Upper lobe of left lung (tissue), 6 donors: ENCODE measurements at regions not wholly inside any gene's neighbourhood (a gene's known extent, or its start where the extent isn't known, plus 50 kb on each side); places are given as distances from the start of the nearest gene placed in this dataset.
"Not testable (repeated sequence)": the region's sequence is repeated elsewhere in the genome, so short reads cannot be mapped to it uniquely, and the experiment has no call there.

Source experiments
- ATAC-seq, 2 donors: fragments of 200-7000 bp; cut with Tn5 transposase; one replicate each; pipeline ENCODE4 v1.9.1; 2022; ENCODE audit warnings: mild to moderate bottlenecking in 2 of 2, moderate library complexity in 2 of 2; ENCODE audit not compliant: low FRiP score in 2 of 2
- DNase-seq, 2 donors: peaks; one replicate each; pipeline ENCODE4 v3.0.0-alpha.2; 2019 to 2020
- H3K27ac ChIP-seq, 4 donors: fragments of 200-600 bp; sonication (generic); one replicate each; pipeline ENCODE4 v1.5.1; 2016 to 2019
- H3K27me3 ChIP-seq, 4 donors: fragments of 200-600 bp; sonication (generic); one replicate each; pipeline ENCODE4 v1.5.1; 2017 to 2019
- H3K36me3 ChIP-seq, 4 donors: fragments of 200-600 bp; sonication (generic); one replicate each; pipeline ENCODE4 v1.5.1; 2016 to 2019
- H3K4me1 ChIP-seq, 4 donors: fragments of 200-600 bp; sonication (generic); one replicate each; pipeline ENCODE4 v1.5.1; 2018 to 2019
- H3K4me3 ChIP-seq, 4 donors: fragments of 200-600 bp; sonication (generic); one replicate each; pipeline ENCODE4 v1.5.1; 2017 to 2019; ENCODE audit warnings: mild to moderate bottlenecking in 2 of 4, moderate library complexity in 1 of 4
- H3K9me3 ChIP-seq, 4 donors: fragments of 200-600 bp; sonication (generic); one replicate each; pipeline ENCODE4 v1.5.1; 2018 to 2019
- CTCF ChIP-seq, 6 experiments: fragments of 450-650 bp in 4 of 6; fragments of 200-600 bp in 2 of 6; sonication (generic) in 2 of 6; IDR thresholded peaks; one replicate each; pipeline ENCODE4 v1.5.1; 2016 to 2019; ENCODE audit warnings: antibody characterized with exemption in 6 of 6
- EP300 ChIP-seq, 4 donors: sonication (generic); formaldehyde crosslinking; IDR thresholded peaks; one replicate each; pipeline ENCODE4 v1.5.1; 2017; ENCODE audit warnings: antibody characterized with exemption in 4 of 4, control low read depth in 2 of 4
- POLR2A ChIP-seq, 4 donors: fragments of 450-650 bp; IDR thresholded peaks; one replicate each; pipeline ENCODE4 v1.5.1; 2016 to 2017; ENCODE audit warnings: antibody characterized with exemption in 4 of 4, mild to moderate bottlenecking in 2 of 4
- POLR2AphosphoS5 ChIP-seq, 2 donors: sonication (generic); formaldehyde crosslinking; IDR thresholded peaks; one replicate each; pipeline ENCODE4 v1.5.1; 2017; ENCODE audit warnings: antibody characterized with exemption in 2 of 2
- WGBS, 2 donors: methylation state at CpG; one replicate each; pipeline ENCODE4 v1.1.5; 2017 to 2018; 5-methylcytosine and 5-hydroxymethylcytosine counted together
- donor health status: DM: no; HTN: no; CAD: no; lungs with moderate emphysema.
- donor health status: DM: no; HTN: yes; CAD: no; lungs with severe emphysema.

- Histone ChIP-seq H3K36me3 (no peaks in the 10 kb centered on the region), H3K27ac (no peak overlapping the region), H3K4me3 (no peak overlapping the region), H3K27me3 (no peaks in the 10 kb centered on the region), H3K4me1 (no peaks in the 10 kb centered on the region), H3K9me3 (peaks cover 0 to 2% (median 0%) of the 10 kb centered on the region in 4 donors)
- ATAC-seq, result no peak
- WGBS, 2 donors, result 53 to 60% methylated on average over 5 of the region's 5 CpGs
- no peak for DNase-seq
- TF ChIP-seq CTCF (IDR thresholded peaks at IDR 0.05) (no peak), EP300 (IDR thresholded peaks at IDR 0.05) (no peak), POLR2A (IDR thresholded peaks at IDR 0.05) (no peak), POLR2AphosphoS5 (IDR thresholded peaks at IDR 0.05) (no peak)
Measured at GRCh38 chr14:106419376-106419965, 893.1 kb downstream of the TMEM121 start.

GRCh38 chr14:106421431-106422033, 895.1 kb downstream of the TMEM121 start:
- not testable (repeated sequence) for H3K4me3 ChIP-seq, H3K27me3 ChIP-seq, H3K27ac ChIP-seq, H3K36me3 ChIP-seq, H3K9me3 ChIP-seq, H3K4me1 ChIP-seq
- DNase-seq (peak in 1 of 2 donors; percentile 84), ATAC-seq (peak in 1 of 2 donors; percentile 63)
- TF ChIP-seq CTCF (IDR thresholded peaks at IDR 0.05), result peak in 5 of 6 experiments; percentile 19 to 50 (median 47)
- WGBS, 2 donors, result 55 to 58% methylated on average over 17 to 20 of the region's 20 CpGs

- TF ChIP-seq POLR2AphosphoS5 (IDR thresholded peaks at IDR 0.05) (no peak), EP300 (IDR thresholded peaks at IDR 0.05) (no peak), CTCF (IDR thresholded peaks at IDR 0.05) (no peak), POLR2A (IDR thresholded peaks at IDR 0.05) (no peak)
- Histone ChIP-seq H3K27ac (no peak overlapping the region), H3K9me3 (peaks cover 0 to 2% (median 0%) of the 10 kb centered on the region in 4 donors), H3K36me3 (no peaks in the 10 kb centered on the region), H3K27me3 (no peaks in the 10 kb centered on the region), H3K4me3 (no peak overlapping the region), H3K4me1 (no peaks in the 10 kb centered on the region)
- 29 to 56% methylated on average over 4 to 5 of the region's 5 CpGs for WGBS, 2 donors
- ATAC-seq (no peak), DNase-seq (no peak)
Measured at GRCh38 chr14:106422066-106422465, 895.7 kb downstream of the TMEM121 start.

- not testable (repeated sequence) for H3K36me3 ChIP-seq, H3K27me3 ChIP-seq, H3K27ac ChIP-seq, H3K4me1 ChIP-seq, ATAC-seq, DNase-seq, H3K4me3 ChIP-seq, H3K9me3 ChIP-seq
- WGBS, 2 donors, result 69 to 76% methylated on average over 7 of the region's 7 CpGs
Measured at GRCh38 chr14:106425150-106425549, 898.8 kb downstream of the TMEM121 start.

GRCh38 chr14:106436310-106436905, 910.0 kb downstream of the TMEM121 start:
- Histone ChIP-seq H3K27me3 (no peaks in the 10 kb centered on the region), H3K4me1 (no peaks in the 10 kb centered on the region), H3K4me3 (no peak overlapping the region), H3K36me3 (no peaks in the 10 kb centered on the region), H3K27ac (no peak overlapping the region), H3K9me3 (no peaks in the 10 kb centered on the region)
- 34 to 51% methylated on average over 16 of the region's 16 CpGs for WGBS, 2 donors
- TF ChIP-seq CTCF (IDR thresholded peaks at IDR 0.05) (peak in 4 of 6 experiments; percentile 14 to 51 (median 28)), POLR2AphosphoS5 (IDR thresholded peaks at IDR 0.05) (no peak), POLR2A (IDR thresholded peaks at IDR 0.05) (no peak)
- ATAC-seq (no peak), DNase-seq (peak; percentile 44 to 45)
